ENCODE measurements at regions not wholly inside any gene's neighbourhood (a gene's known extent, or its start where the extent isn't known, plus 50 kb on each side); places are given as distances from the start of the nearest gene placed in this dataset.

DNA sequence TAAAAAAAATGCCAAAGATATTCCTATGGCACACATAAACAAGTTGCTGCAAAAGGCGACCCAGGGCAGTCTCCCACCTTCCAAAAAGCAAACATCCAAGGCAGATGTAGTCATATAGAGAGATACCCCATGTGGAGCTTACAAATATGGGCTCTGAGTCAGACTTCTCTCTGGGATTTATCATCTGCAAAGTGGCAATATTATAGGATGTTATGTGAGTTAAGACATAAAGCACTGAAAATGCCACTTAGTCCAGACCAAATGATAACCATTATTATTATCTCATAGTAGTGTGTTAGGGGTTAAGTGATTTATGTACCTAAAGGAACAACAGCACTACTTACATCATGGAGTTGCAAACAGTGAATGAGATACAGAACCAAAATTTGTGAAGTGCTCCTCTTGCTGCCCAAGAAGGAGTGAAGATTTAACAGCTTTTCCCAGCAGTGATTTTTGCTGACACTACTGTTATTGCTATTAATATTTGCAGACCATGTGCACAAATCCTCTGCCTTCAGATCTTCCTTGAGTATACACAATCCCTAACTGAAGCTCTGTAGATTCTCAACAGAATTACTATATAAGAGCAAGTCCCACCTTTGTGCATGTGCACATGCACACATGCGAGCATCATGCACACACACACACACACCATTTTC is 560.0 kb upstream of the SALL1 start:
- DNase-seq, result no peak

DNA sequence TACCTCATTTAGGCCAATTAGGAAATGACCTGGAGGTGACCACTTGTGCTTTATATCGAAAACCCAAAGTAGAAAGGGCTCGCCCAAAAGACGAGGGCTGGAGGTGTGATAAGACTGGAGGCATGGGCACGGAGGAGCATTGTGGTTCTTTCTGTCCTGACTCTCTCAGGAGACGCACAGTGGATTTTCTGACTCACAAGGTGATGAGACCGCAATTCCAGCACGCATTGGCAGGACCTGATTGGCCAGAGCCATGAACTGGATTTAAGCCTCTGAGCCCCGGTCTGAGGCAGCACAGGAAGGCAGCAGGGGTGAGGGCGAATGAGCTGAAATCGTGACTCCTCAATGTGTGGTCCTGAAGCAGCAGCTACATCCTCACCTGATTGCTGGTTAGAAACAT is 559.1 kb upstream of the SALL1 start:
- DNase-seq, result no peak

DNA sequence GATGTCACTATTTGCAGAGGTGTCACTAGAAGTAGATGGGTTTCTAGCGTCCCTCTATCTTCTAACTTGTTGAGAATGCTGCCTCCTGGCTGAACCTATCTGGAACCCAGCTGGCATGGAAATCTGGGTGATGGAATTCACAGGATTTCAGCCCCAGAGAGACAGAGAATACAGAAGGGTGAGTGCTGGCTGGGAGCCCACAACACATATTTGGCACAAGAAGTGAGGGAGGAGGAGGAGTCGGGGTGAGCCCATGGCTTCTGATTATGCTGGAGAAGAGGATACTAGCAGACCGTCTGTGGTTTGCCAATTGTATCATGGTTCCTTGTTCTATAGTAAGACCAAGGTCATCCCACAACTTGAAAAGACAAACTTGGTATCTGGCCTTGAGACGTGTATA is 557.8 kb upstream of the SALL1 start:
- DNase-seq, result no peak

DNA sequence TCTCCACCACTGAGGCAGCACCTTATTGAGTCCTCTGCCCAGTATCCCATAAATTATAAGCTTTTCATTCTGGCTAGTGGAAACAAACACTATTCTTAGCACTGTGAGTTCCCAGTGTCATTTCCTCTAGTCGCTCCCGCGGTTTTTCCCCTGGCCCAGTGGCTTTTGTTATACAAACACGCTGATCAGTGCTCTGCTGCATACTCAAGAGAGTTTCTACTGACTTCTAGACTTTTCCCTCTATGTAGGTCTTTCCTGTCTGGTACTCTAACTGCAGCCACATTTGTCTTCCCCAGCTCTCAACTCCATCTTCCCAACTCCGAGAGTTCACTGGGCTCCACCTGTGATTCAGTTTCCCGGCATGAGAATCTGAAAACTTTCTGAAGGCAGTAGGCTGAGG is 556.6 kb upstream of the SALL1 start:
- no peak for DNase-seq

DNA sequence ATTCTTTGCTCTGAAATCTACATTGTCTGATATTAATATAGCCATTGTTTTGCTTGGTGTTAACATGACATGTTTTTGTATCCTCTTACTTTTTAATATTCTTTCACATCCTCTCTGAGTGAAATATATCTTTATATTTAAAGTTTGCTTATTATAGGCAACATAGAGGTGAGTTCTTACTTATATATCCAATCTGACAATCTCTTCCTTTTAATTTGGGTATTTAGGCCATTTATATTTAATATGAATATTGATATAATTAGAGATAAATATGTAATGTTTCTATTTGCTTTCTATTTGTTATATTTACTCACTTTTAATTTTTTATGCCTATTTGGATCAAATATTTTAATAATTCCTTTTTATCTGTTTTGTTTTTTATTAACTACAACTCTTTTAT is 554.1 kb upstream of the SALL1 start:
- no peak for DNase-seq

DNA sequence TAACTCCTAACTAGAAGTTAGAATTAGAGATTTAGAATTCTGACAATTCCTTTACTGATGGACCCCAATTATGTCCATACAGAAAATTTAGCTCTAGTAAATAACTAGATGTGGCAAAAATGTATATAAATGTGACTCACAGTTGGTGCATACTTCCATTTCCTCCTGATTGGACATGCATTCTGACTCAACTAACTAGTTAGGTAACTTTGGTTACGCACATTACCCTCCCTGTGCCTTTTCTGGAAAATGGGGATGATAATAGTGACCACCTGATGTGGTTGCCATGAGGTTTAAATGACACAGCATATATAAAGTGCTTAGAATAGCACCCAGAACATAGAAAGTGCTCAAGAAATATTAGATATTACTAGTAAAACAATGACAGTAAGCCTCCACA is 550.0 kb upstream of the SALL1 start:
- DNase-seq, result no peak

DNA sequence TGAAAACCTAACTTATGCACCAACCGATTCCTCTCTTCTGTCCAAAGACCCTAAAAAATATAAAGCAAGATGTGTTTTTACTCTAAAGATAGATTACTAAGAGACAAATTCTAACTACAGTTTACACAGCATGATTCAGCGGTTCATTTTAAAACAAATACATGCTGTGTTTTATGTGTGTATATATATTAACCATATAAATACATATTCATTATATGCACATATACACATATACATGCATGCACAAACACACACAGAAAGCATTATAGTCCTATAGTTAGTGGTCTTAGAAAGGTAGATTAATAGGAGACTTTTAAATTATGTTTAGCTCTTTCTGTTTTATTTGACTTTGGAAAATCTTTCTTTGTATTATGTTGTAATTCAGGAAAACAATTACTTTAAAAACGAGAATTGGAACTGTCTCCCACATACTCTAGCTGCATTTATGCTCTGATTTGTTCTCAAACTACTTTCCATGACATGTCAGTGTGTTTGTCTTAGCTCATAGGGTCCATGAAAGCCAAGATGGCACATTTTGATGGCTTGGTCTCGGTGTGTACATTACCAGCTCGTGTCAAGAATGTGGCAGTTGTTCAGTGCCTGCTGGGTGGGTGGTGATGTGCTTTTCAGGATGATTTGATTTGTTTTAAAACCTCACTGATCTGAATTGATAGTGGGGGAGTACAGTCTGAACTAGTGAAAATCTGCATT is 548.8 kb upstream of the SALL1 start:
- no peak for DNase-seq

DNA sequence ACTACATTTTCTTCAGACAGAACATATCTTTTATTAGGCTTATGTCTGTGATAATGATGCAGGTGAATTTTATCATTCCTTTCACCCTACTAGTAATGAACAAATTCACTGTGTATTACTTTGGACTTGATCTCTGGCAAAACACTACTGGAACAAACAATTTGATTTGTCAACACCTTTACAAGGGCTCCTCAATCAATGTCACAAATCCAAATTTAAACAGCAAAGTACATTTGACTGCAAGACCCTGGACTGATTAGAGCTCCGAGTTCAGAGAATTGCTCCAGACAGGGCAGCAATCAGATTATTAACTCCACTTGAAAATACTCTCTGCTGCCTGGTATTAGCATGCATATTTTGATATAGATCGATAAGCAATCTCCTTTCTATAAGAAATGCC is 547.6 kb upstream of the SALL1 start:
- DNase-seq, result no peak

DNA sequence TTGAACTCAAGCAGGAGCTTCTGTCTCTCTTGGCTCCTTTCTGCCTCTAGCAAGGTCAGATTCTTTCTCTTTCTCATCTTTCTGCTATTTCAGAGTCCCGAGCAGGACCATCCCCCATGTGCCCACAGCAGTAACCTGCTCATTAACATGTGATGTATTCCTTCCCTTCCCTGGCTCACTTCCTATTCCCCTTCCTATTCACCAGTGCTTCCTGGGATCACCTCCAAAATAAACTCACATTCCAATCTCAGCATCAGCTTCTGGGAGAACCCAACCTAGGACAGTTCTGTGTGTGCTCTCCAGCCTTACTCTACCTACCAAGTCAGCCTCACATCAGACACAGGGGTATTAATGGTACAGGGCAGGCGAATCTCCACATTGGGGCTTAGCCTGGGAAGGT is 546.4 kb upstream of the SALL1 start:
- no peak for DNase-seq

DNA sequence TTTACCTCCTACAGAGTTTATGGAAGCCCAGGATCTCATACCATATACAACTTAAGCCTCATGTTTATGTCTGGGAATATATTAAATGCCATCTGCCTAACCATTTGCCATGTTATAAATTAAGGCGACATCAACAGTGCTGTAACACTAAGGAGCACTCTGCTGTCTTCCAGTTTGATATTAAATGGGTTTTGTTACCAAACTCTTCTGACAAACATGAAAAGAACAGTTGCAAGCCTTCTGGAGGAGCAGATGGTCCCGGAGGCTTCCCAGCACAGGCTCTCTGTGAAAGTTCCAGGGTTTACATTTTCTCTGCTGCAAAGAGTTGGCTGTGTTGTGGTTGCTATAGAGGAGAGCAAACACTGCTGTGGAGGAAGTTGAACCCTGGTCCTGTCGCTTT is 545.3 kb upstream of the SALL1 start:
- DNase-seq, result no peak

DNA sequence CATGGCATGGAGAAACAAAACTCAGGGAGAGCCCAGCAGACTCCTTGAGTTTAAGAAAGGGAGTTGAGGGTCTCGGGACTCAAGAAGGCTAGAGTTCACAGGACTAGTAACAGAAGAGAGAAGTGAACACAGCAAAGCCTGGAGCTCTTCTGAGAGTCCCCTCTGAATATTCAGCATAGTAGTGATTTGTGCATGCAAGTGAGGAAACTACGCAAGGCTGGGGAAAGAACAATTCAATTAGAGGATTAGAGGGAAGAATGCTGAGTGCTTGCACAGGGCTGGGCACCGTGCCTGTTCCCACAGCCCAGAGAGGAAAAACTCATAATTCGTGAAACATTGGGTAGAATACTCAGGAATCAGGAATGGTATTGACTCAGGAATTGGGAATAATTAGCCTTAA is 540.0 kb upstream of the SALL1 start:
- no peak for DNase-seq

DNA sequence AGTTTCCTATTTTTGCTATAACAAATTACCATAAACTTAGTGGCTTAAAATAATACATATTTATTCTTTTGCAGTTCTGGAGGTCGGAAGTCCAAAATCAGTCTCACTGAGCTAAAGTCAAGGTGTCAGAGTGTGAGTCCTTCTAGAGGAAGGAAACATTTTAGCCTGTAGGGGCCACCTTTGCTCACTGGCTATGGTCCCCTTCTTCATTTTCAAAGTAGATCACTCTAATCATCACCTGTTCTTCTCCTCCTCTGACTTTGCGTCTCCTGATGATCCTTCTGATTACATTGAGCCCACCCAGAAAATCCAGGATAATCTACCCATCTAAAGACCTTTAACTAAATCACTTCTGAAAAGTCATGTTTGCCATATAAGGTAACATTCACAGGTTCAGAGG is 534.4 kb upstream of the SALL1 start:
- DNase-seq, result no peak

DNA sequence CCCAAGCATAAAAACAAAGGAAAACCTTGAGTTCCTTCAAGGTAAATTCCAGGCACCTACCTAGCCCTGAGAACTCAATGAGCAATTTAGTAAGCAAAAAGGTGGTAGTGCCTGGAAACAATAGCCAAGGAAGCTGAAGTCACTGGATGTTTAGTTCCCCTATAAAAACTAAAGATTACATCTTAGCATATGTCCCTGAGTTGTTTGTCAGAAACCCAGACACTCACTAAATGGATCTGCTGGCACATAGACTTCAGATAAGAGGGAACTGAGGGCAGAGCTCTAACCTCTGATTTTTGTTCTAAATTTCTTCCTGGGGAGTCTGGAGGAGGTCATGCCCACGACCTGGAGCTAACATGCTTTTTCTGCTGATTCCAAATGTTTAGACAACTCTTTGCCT is 532.8 kb upstream of the SALL1 start:
- DNase-seq, result no peak

DNA sequence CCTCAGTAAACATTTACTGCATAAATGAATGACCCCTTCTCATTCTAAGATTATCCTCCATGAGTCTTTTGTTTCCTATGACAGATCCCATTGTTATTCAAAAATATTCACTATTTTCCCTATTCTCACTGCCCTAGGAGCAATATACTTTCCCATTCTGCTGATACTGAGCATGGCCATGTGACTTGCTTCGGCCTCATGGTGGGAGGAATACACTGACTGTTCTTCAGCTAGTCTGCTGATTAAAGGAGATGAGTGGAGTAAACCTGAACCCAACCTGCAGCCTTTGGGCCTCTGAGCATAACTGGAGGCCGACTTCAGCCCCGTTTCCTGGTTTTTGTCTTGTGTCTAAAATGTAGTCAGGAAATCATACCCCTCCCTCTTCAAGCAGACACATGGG is 531.8 kb upstream of the SALL1 start:
- no peak for DNase-seq

DNA sequence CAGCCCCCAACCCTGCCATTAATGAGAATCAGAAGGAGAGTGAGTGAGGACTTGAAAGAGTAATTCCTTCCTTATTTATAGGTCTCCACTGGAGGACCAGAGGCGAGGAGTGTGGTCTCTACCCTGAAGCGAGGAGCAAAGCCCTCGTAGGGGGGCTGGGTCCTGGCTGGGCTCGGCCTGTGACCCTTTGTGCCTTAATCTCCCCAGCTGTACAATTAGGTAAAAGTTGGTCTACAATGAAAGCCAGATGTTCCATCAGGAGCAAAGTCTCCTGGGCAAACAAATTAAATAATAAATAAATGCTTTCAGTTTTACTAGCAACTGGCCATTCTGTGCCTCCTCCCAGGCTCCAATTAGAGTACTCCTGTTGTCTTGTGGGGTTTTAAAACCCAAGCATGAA is 523.5 kb upstream of the SALL1 start:
- no peak for DNase-seq

DNA sequence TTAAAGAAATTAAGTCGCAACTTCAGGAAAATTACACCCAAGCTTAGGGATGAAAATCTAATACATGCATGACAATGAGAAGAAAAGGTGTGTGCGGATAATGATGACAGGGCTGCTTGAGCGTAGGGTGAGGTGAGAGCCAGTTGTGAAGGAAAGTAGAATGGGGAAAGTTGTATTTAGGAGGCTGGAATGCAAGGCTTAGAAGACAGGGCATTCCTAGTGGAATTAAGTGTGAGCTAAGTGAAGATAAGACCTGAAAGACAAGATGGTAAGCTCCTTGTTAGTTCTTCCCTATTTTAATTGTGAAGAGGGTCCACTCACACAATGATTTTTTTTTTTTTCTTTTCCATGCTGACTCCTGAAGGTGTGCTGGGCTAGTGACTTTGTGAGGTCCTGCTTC is 519.5 kb upstream of the SALL1 start:
- DNase-seq, result no peak

DNA sequence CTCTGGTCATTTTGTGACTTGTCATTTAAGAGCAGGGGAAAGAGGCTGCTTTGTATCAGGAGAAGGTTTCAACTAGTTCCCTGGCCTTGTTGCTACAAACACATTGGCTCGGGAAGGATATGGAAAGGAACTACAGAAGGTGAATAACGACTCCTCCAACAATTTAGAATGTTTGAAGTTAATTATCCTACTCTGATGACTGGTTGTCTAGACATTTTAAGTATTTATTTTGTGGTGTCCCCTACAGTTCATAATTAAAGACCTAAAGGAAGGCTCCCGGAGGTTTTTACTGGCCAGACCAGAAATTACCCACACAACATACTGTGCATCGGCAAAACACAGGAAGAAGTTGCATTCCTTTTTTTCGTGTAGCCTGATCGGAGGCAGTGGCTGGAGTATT is 515.8 kb upstream of the SALL1 start:
- DNase-seq, result no peak

DNA sequence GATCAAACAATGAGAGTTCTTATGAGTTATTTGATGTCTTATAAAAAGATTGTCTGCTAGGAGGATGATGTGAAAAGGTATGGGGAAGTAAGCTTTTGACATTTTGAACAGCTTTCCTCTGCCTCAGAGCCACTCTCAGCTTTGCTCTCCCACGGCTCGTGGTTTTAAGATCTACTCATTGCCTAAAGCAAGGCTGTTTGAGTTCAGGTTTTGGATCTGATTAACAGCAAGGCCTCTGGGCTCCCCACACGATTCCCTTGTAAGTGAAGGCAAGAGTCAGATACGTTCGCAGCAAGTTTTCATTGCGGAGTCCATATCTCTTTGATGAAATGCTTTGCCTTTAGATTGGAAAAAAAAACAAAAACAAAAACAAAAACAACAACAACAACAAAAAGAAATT is 515.0 kb upstream of the SALL1 start:
- DNase-seq, result no peak

DNA sequence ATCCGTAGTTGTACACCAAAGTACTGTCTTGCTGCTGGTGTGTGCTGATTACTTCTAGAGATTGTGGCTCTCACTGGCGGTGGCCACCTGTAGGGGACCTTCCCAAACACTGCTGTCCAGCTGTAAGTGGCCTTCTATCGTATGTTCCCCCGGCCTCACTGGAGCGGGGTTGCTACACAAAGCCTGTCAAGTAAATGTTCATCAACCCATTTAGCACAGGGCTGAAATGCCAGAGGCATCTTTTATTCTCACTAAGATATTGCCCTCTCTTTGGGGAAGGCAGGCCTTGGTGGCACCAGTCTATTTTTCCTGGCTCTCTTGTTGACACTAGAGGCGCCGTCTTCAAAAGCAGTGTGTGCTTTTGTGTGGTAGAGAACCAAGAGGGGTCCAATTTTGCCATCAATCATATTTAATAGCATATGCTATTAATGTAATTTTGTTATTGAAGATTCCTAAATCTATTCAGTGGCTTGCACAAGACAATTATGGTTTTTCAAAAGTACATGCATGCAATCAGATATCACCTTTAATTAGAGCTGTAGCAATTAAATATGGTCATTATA is 514.4 kb upstream of the SALL1 start:
- no peak for DNase-seq

DNA sequence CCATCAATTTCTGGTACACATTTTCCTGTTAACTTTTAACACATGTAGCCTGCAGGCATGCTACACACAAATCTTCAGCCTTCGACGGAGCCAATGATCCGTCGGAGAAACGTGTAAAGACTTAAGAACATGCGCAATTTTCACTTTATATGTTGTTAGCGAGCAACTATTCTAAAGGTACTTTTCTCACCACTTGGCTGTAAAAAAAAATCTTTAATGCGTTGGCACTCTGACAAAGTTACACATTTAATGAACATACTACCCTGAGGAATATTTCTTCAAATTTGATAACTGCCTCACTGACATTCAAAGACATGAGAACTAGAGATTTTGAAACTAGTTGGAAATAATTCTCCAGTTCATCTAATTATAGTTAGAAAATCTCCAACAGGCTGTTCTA is 507.5 kb upstream of the SALL1 start:
- no peak for DNase-seq

DNA sequence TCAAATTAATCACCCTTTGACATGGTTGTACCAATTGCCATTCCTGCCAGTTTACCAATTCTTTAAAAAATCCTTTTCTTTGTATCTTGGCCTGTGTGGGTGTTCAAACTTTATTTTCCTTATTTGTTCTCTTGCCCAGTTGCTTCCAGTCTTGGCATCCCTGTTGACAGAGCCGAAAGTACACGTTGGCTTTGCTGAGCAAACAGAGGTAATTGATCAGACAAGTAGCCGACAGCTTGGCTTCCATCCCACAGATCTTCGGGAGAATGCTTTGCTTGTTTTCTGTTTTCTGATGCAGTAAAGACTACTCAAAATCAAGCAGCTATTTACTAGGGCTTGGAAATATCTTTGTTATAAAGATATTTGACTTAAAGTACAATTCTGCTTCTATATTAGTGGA is 506.8 kb upstream of the SALL1 start:
- DNase-seq, result no peak

DNA sequence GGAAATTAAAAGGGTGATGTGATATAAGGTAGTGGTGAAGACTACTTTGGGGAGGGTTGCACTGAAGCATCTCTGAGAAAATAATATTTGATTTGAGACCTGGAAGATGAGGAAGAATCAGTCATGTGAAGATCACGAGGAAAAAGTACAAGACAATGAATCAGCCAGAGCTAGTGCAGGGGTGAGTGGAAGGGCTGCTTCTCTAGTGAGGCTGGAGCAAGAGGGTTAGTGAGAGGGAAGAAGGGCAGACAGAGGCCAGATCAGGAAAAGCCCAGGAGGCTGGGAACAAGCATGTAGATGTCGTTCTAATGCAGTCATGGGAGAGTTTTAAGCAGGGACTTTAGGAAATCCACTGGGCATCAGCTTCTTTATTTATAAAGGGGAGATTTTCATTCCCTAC is 504.2 kb upstream of the SALL1 start:
- DNase-seq, result no peak

DNA sequence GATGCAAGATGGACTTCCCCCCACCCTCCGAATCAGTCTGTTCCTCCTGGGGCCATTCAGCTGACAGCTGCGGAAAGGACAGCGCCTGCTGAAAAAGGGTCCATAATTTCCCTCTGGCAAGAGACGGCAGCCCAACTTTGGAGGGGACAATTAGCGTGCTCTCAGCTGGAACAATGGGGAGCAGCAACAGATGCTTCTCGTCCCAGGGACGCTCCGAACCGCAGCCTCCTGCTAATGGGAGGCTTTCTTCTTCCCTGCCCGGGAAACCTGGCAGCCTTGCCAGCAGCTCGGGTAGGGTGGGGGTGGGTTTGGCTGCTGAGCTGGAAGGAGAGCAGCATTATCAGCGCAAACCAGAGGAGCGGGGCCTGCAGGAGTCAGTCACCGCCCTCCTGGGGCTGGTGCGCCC is 500.0 kb upstream of the SALL1 start:
- DNase-seq, result no peak

DNA sequence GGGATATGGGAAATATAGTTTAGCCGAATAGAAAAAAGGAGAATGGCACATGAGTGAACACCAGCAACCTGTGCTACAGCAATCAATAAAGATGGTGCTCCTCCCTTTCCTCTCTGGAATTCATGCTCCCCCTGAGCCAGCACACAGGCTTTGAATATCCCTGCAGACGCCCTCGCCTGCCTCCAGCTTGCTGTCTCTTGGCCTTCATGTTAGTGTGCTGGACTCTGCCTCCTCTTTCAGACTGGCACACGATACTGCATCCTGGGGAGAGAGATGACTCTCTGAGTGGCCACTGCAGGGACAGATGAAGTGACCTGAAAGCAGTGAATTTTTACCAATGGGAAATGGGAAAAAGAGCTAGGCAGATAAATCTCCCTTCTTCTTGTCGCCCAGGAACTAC is 498.6 kb upstream of the SALL1 start:
- DNase-seq, result no peak

DNA sequence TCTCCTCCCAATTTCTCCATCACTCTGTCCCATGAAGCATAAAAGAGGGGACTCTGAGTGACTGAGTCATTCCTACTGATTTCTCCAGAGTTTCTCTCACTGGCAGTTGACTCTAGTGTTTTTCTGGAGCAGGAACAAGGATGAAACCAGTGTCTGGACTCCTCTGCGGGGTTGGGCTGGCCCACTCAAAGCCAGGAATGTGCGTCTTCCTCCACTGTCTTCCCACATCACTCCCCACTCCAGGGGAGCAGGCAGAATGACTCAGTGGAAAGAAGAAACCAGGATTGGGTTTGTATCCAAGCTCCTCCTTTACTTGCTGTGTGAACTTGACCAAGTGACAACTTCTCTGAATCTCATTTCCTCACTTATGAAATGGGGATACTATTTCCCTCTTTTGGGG is 497.5 kb upstream of the SALL1 start:
- no peak for DNase-seq
